Glutamatergic neuron (in vitro differentiated cells): ENCODE measurements at regions not wholly inside any gene's neighbourhood (a gene's known extent, or its start where the extent isn't known, plus 50 kb on each side); places are given as distances from the start of the nearest gene placed in this dataset.

Experiments
- DNase-seq: peaks from one replicate; pipeline ENCODE4 v3.0.0; 2022
- H3K27ac Mint-ChIP-seq: one replicate; pipeline ENCODE4 v1.8.0; 2020; ENCODE audit warnings: mild to moderate bottlenecking, mixed read lengths, inconsistent platforms; ENCODE audit not compliant: unreplicated experiment
- H3K27me3 Mint-ChIP-seq: one replicate; pipeline ENCODE4 v1.8.0; 2020; ENCODE audit warnings: mild to moderate bottlenecking, moderate library complexity, mixed read lengths, inconsistent platforms; ENCODE audit not compliant: unreplicated experiment
- H3K36me3 Mint-ChIP-seq: one replicate; pipeline ENCODE4 v1.8.0; 2020; ENCODE audit warnings: mild to moderate bottlenecking, mixed read lengths, inconsistent platforms; ENCODE audit not compliant: unreplicated experiment
- H3K4me1 Mint-ChIP-seq: one replicate; pipeline ENCODE4 v1.8.0; 2020; ENCODE audit warnings: mild to moderate bottlenecking, low read depth, mixed read lengths, inconsistent platforms; ENCODE audit not compliant: unreplicated experiment
- H3K4me3 Mint-ChIP-seq: one replicate; pipeline ENCODE4 v1.8.0; 2020; ENCODE audit warnings: mild to moderate bottlenecking, mixed read lengths, inconsistent platforms; ENCODE audit not compliant: unreplicated experiment
- H3K9me3 Mint-ChIP-seq: one replicate; pipeline ENCODE4 v1.8.0; 2020; ENCODE audit warnings: mild to moderate bottlenecking, moderate library complexity, mixed read lengths, inconsistent platforms; ENCODE audit not compliant: unreplicated experiment
- TF ChIP-seq, protein P1 (sequence below): fragments of 200-600 bp; sonication (generic); IDR thresholded peaks from one replicate; pipeline ENCODE4 v1.5.0; 2021; ENCODE audit not compliant: partially characterized antibody, unreplicated experiment

DNA sequence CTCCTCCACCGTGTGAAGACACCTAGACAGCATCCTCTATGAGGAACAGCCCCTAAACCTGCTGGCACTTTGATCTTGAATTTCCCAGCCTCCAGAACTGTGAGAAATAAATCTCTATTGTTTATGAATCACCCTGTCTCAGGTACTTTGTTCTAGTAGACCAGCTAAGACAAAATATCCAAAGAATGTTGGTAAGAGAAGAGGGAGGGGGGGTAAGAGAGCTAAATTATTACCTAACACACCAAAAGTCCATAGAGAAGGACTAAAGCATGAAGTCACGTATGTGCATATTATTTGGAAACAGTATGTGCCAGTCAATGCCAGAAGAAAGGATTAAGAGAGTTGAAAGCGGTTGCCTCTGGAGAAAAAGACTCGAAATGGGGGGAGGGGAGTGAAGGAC lies 211.0 kb downstream of the SP3 start:
- Mint-ChIP-seq H3K36me3 (no peaks in the 10 kb centered on the region), H3K27me3 (peaks cover 2% of the 10 kb centered on the region), H3K27ac (no peak overlapping the region), H3K4me1 (peaks cover 10% of the 10 kb centered on the region), H3K9me3 (peaks cover 2% of the 10 kb centered on the region), H3K4me3 (no peak overlapping the region)
- no peak for DNase-seq
- TF ChIP-seq, protein P1, sequence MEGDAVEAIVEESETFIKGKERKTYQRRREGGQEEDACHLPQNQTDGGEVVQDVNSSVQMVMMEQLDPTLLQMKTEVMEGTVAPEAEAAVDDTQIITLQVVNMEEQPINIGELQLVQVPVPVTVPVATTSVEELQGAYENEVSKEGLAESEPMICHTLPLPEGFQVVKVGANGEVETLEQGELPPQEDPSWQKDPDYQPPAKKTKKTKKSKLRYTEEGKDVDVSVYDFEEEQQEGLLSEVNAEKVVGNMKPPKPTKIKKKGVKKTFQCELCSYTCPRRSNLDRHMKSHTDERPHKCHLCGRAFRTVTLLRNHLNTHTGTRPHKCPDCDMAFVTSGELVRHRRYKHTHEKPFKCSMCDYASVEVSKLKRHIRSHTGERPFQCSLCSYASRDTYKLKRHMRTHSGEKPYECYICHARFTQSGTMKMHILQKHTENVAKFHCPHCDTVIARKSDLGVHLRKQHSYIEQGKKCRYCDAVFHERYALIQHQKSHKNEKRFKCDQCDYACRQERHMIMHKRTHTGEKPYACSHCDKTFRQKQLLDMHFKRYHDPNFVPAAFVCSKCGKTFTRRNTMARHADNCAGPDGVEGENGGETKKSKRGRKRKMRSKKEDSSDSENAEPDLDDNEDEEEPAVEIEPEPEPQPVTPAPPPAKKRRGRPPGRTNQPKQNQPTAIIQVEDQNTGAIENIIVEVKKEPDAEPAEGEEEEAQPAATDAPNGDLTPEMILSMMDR: no peak

DNA sequence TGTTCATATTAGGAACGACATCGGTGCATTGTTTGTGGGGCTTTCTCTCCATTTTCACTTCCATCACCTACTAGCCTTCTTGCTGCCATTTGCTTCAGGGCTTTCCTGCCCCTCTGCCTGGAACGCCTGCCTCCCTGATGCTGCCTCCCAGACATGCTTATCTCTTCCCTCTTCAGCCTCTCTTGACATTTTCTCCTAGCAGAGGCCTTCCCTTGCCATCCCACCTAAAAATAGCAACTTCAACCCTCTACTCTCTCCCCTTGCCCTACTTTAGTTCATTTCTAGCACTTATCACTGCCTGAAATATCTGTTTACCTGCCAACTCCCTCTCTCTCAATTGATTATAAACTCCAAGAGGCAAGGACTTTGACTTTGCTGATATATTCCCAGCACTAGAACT lies 210.3 kb downstream of the SP3 start:
- Mint-ChIP-seq H3K9me3 (peaks cover 2% of the 10 kb centered on the region), H3K27me3 (peaks cover 2% of the 10 kb centered on the region), H3K4me3 (no peak overlapping the region), H3K36me3 (no peaks in the 10 kb centered on the region), H3K4me1 (peaks cover 12% of the 10 kb centered on the region), H3K27ac (no peak overlapping the region)
- DNase-seq: no peak
- TF ChIP-seq, protein P1: no peak

DNA sequence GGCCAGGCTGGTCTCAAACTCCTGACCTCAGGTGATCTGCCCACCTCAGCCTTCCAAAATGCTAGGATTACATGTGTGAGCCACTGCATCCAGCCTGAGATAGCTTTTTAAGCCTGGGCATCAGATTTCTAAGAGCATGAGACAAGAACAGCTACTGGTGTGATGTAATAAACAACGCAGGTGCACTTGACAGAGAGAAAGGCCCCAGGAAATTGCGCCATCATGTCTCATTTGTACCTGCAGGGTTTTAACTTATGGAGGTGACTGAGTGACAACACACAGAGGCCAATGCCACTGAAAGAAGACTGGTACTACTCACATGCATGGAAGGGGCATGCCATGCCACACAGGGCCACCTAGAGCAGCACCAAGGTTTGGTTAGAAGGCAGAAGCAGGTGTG lies 209.4 kb downstream of the SP3 start:
- Mint-ChIP-seq H3K36me3 (no peaks in the 10 kb centered on the region), H3K9me3 (peaks cover 2% of the 10 kb centered on the region), H3K27ac (no peak overlapping the region), H3K27me3 (peaks cover 2% of the 10 kb centered on the region), H3K4me3 (no peak overlapping the region), H3K4me1 (peaks cover 13% of the 10 kb centered on the region)
- TF ChIP-seq, protein P1: no peak
- no peak for DNase-seq

DNA sequence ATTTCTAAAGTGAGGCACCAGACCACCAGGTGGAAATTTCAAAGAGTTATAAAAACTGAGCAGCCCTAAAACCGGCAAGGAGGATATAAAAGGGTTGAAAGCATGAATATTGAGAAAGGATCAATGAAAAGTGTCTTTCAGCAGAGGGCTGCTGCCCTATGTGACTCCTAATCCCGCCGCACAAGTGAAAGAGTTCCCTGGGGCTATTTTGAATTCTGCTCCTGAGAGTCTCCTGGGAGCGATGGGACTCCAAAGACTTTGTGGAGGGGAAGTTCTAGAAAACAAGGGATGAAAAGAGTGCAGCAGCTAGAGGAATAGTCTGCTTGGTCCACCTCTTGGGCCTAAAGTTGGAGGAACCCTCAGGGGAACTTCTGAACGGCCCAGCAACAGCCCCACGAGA lies 205.2 kb downstream of the SP3 start:
- H3K9me3 Mint-ChIP-seq: peaks cover 4% of the 10 kb centered on the region
- H3K27ac Mint-ChIP-seq: no peak overlapping the region
- no peaks in the 10 kb centered on the region for H3K36me3 Mint-ChIP-seq
- DNase-seq: no peak
- TF ChIP-seq, protein P1: no peak
- no peak overlapping the region for H3K4me3 Mint-ChIP-seq
- peaks cover 7% of the 10 kb centered on the region for H3K4me1 Mint-ChIP-seq
- H3K27me3 Mint-ChIP-seq: peaks cover 2% of the 10 kb centered on the region

DNA sequence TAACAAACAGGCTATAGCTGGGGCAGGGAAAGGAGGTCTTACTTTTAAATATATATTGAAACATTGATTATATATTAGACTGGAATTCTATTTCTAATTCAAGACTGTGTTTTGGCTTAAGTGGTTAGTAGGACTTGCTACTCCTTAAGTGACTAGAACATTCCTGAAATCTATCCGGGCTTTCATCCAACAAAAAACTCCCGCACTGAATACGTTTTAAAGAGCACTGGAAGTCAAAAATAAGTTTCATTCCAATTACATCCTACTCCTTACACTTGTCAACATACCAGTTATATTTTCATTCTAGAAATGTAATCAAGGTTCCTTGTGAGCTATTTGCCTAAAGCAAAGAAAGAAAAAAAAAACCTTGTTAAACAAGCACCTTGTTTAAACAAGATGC lies 204.6 kb downstream of the SP3 start:
- Mint-ChIP-seq H3K27me3 (peaks cover 2% of the 10 kb centered on the region), H3K4me3 (no peak overlapping the region), H3K27ac (no peak overlapping the region), H3K4me1 (peaks cover 7% of the 10 kb centered on the region), H3K36me3 (no peaks in the 10 kb centered on the region), H3K9me3 (peaks cover 4% of the 10 kb centered on the region)
- TF ChIP-seq, protein P1: no peak
- no peak for DNase-seq
